Natural killer cell (primary cell): ENCODE measurements at regions not wholly inside any gene's neighbourhood (a gene's known extent, or its start where the extent isn't known, plus 50 kb on each side); places are given as distances from the start of the nearest gene placed in this dataset.
A peak's percentile ranks its signal among the peaks of the same experiment; 100 is the strongest.

Experiments used
- ATAC-seq, 3 donors: fragments of 150-1000 bp in 2 of 3; fragments of 200-7000 bp in 1 of 3; cut with Tn5 transposase; 1 replicate in 1 of 3; 2 replicates in 2 of 3; pipeline ENCODE4 v1.10.0; 2021; ENCODE audit warnings: mild to moderate bottlenecking in 2 of 3, moderate library complexity in 2 of 3
- DNase-seq, 2 donors: peaks; one replicate each; pipeline versions ENCODE4 v3.0.0 to v3.0.0-alpha.2; 2013 to 2021; ENCODE audit warnings: mixed read lengths in 1 of 2
- H3K27ac ChIP-seq: one replicate; pipeline ENCODE4 v1.5.1; 2013; ENCODE audit warnings: mild to moderate bottlenecking, low read length
- H3K27me3 ChIP-seq: one replicate; pipeline ENCODE4 v1.6.1; 2013; ENCODE audit warnings: low read length; ENCODE audit not compliant: control insufficient read depth, insufficient read depth
- H3K36me3 ChIP-seq: one replicate; pipeline ENCODE4 v1.6.1; 2013; ENCODE audit warnings: low read length; ENCODE audit not compliant: control insufficient read depth, insufficient read depth
- H3K4me1 ChIP-seq: one replicate; pipeline ENCODE4 v1.6.1; 2013; ENCODE audit warnings: low read length; ENCODE audit not compliant: control insufficient read depth, insufficient read depth
- H3K4me3 ChIP-seq: one replicate; pipeline ENCODE4 v1.5.1; 2013; ENCODE audit warnings: low read length
- H3K9me3 ChIP-seq: one replicate; pipeline ENCODE4 v1.6.1; 2013; ENCODE audit warnings: low read length; ENCODE audit not compliant: control insufficient read depth, insufficient read depth
- H3K27ac Mint-ChIP-seq, 2 donors: one replicate each; pipeline ENCODE4 v1.8.0; 2022; ENCODE audit warnings: mild to moderate bottlenecking in 2 of 2, mixed read lengths in 2 of 2, moderate library complexity in 1 of 2
- H3K27me3 Mint-ChIP-seq, 2 donors: one replicate each; pipeline ENCODE4 v1.8.0; 2022; ENCODE audit warnings: low read depth in 2 of 2, mixed read lengths in 2 of 2
- H3K36me3 Mint-ChIP-seq: one replicate; pipeline ENCODE4 v1.8.0; 2022; ENCODE audit warnings: mixed read lengths
- H3K4me1 Mint-ChIP-seq, 2 donors: one replicate each; pipeline ENCODE4 v1.8.0; 2022; ENCODE audit warnings: mixed read lengths in 2 of 2
- H3K4me3 Mint-ChIP-seq: one replicate; pipeline ENCODE4 v1.8.0; 2022; ENCODE audit warnings: mild to moderate bottlenecking, moderate library complexity, mixed read lengths
- H3K9me3 Mint-ChIP-seq, 2 donors: one replicate each; pipeline ENCODE4 v1.8.0; 2022; ENCODE audit warnings: mixed read lengths in 2 of 2
- WGBS: methylation state at CpG from one replicate; pipeline ENCODE4 v1.1.7; 2013; ENCODE audit warnings: missing lambda C conversion rate; ENCODE audit not compliant: insufficient coverage; 5-methylcytosine and 5-hydroxymethylcytosine counted together
- intact Hi-C: fragments of 100-400 bp; cut with micrococcal nuclease; formaldehyde crosslinking; loops from one replicate; pipeline ENCODE4 v1.14.2; 2022
- TF ChIP-seq, protein P1 (sequence below): fragments of 200-600 bp; IDR thresholded peaks from one replicate; pipeline ENCODE4 v1.8.0; 2022; ENCODE audit warnings: antibody characterized with exemption

DNA sequence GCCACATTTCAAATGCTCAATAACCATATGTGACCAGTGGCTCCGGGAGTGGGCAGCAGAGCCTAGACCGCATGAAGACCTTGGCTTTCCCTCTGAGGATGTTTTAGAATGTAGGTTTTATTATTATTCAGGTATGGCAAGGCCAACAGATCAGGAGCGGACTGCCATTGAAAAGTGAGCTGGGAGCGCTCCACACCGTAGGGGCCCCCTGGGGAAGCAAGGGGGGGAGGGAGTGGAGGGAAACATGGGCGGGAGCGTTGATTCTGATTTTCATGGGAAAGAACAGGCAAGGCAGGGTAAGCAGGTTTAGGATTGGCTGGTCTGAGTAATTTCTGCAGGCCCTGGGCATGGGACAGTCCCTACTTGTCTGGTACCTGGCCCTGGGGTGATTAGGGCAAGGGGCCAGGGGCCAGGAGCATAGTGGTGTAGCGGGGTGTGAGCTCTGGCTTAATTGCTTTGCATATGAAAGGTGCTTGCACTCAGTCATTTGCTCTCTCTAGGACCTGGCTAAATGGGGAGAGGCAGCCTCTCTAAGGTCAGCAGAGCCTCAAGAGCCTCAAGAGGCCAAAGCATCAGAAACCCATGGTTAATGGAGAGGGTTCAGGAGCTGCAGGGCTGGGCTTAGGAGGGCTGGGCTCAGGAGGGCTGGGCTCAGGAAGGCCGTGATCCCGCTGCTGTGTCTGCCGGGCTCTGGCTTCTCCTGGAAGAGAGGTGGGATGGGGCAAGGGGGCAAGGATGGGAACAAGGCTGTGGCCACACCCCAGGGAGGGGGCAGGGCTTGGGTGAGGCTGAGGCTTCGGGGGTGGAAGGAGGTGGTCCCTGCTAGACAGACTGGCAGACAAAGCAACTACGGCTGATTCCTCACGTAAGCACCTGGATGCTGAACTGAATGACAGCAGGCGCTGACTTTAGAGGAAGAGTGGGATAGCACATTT, 82.0 kb upstream of the WASF3 start:
- peak overlapping the region; percentile 68 for H3K4me3 Mint-ChIP-seq
- H3K27ac ChIP-seq: no peak overlapping the region

DNA sequence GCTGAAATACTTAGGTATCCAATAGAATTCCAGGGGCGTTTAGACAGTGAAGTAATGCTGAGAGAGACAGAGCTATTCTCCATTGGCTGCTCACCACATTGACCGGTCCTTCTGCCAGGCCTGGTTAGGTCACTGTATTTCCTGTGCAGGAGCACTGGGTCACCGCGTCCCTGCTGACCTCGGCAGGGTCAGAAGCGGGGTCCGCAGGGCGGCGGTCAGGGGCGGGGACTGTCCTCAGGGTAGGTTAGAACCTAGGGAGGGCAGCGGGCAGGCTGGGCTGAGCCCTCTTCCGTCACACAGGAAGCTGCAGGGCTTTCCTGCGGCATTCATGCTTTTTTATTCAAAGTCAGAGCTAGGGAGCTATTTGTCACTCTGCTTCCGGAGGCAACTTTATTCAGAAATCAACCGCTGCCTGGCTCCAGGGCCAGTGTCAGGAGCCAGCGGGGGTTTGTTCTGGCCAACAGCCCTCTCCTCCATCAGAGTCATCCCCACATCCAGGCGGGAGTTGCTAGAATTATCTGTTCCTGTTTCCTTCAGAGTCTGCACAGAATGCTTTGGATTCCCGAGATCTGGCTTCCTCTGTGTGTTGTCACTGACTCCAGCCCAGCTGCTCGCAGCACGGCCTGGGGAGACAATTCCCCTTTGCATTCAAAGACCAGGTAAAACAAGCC, 81.2 kb upstream of the WASF3 start:
- peaks cover 14% of the 10 kb centered on the region for H3K4me1 ChIP-seq
- peaks cover 10 to 19% of the 10 kb centered on the region in 2 donors for H3K4me1 Mint-ChIP-seq
- no peaks in the 10 kb centered on the region for H3K36me3 ChIP-seq
- peak overlapping the region; percentile 0 for H3K4me3 ChIP-seq
- no peaks in the 10 kb centered on the region for H3K9me3 Mint-ChIP-seq
- H3K36me3 Mint-ChIP-seq: no peaks in the 10 kb centered on the region
- 7% methylated on average over 20 of the region's 20 CpGs for WGBS
- no peak overlapping the region for H3K27ac ChIP-seq
- no peaks in the 10 kb centered on the region for H3K27me3 ChIP-seq
- H3K4me3 Mint-ChIP-seq: peak overlapping the region; percentile 68
- TF ChIP-seq, protein P1, sequence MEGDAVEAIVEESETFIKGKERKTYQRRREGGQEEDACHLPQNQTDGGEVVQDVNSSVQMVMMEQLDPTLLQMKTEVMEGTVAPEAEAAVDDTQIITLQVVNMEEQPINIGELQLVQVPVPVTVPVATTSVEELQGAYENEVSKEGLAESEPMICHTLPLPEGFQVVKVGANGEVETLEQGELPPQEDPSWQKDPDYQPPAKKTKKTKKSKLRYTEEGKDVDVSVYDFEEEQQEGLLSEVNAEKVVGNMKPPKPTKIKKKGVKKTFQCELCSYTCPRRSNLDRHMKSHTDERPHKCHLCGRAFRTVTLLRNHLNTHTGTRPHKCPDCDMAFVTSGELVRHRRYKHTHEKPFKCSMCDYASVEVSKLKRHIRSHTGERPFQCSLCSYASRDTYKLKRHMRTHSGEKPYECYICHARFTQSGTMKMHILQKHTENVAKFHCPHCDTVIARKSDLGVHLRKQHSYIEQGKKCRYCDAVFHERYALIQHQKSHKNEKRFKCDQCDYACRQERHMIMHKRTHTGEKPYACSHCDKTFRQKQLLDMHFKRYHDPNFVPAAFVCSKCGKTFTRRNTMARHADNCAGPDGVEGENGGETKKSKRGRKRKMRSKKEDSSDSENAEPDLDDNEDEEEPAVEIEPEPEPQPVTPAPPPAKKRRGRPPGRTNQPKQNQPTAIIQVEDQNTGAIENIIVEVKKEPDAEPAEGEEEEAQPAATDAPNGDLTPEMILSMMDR: no peak
- H3K27ac Mint-ChIP-seq: peak overlapping the region in 1 of 2 donors; percentile 78
- H3K27me3 Mint-ChIP-seq: no peaks in the 10 kb centered on the region
- DNase-seq: peak in 1 of 2 donors; percentile 25
- intact Hi-C loops: no loop called here
- ATAC-seq: peak in 2 of 3 donors; percentile 57 to 80
- H3K9me3 ChIP-seq: no peaks in the 10 kb centered on the region

More for the DNA sequence above, 82.0 kb upstream of the WASF3 start:
- WGBS: 83% methylated on average over 12 of the region's 15 CpGs
- Histone ChIP-seq H3K27me3 (no peaks in the 10 kb centered on the region), H3K4me1 (peaks cover 14% of the 10 kb centered on the region), H3K9me3 (no peaks in the 10 kb centered on the region), H3K4me3 (no peak overlapping the region), H3K36me3 (no peaks in the 10 kb centered on the region)
- intact Hi-C loops: no loop called here
- H3K27ac Mint-ChIP-seq: peak overlapping the region in 1 of 2 donors; percentile 78
- H3K27me3 Mint-ChIP-seq: no peaks in the 10 kb centered on the region
- H3K36me3 Mint-ChIP-seq: no peaks in the 10 kb centered on the region
- DNase-seq (no peak), ATAC-seq (no peak)
- H3K9me3 Mint-ChIP-seq: no peaks in the 10 kb centered on the region
- TF ChIP-seq, protein P1: no peak
- peaks cover 10 to 19% of the 10 kb centered on the region in 2 donors for H3K4me1 Mint-ChIP-seq

DNA sequence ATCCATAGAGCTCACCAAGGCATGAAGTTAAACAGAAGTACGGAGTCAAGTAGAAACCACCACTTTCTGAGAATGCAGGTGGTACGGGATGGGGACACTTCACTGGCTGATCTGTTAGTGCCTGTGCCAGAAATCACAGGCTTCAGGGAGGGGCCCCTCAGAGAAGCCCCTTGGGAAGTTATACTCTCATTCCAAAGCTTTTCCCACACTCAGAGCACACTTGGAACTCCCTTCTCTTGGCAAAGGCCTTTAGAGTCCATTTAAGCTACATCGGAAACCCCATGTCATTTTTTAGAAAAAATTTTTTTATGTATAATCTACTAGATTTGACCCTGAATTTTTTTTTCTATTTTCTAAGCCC, 80.7 kb upstream of the WASF3 start:
- Mint-ChIP-seq H3K9me3 (no peaks in the 10 kb centered on the region), H3K4me1 (peaks cover 10 to 19% of the 10 kb centered on the region in 2 donors), H3K36me3 (no peaks in the 10 kb centered on the region), H3K27me3 (no peaks in the 10 kb centered on the region), H3K4me3 (peak overlapping the region; percentile 68), H3K27ac (peak overlapping the region in 1 of 2 donors; percentile 78)
- intact Hi-C loops: no loop called here
- DNase-seq: no peak
- H3K4me1 ChIP-seq: peaks cover 14% of the 10 kb centered on the region
- H3K9me3 ChIP-seq: no peaks in the 10 kb centered on the region
- H3K36me3 ChIP-seq: no peaks in the 10 kb centered on the region
- no peaks in the 10 kb centered on the region for H3K27me3 ChIP-seq
- no peak overlapping the region for H3K27ac ChIP-seq
- no peak overlapping the region for H3K4me3 ChIP-seq
- 60% methylated on average over 2 of the region's 3 CpGs for WGBS
- TF ChIP-seq, protein P1: no peak
- ATAC-seq: no peak
